Umbilical cord (tissue), 1 donor: ENCODE measurements at regions not wholly inside any gene's neighbourhood (a gene's known extent, or its start where the extent isn't known, plus 50 kb on each side); places are given as distances from the start of the nearest gene placed in this dataset.

Experiments
- DNase-seq: peaks from one replicate; pipeline ENCODE4 v3.0.0-alpha.2; 2015; ENCODE audit warnings: low spot score

- no peak for DNase-seq
Measured at GRCh38 chr15:98418122-98418521, 230.2 kb upstream of the IGF1R start.

GRCh38 chr15:98419173-98419780, 229.1 kb upstream of the IGF1R start:
- DNase-seq, result no peak

- DNase-seq, result no peak
Measured at GRCh38 chr15:98420837-98421236, 227.5 kb upstream of the IGF1R start.

GRCh38 chr15:98421419-98422129, 226.8 kb upstream of the IGF1R start:
- peak; percentile 37 for DNase-seq

GRCh38 chr15:98422130-98422478, 226.2 kb upstream of the IGF1R start:
- no peak for DNase-seq

- no peak for DNase-seq
Measured at GRCh38 chr15:98425173-98425572, 223.2 kb upstream of the IGF1R start.

- no peak for DNase-seq
Measured at GRCh38 chr15:98427321-98427720, 221.0 kb upstream of the IGF1R start.

- peak; percentile 68 for DNase-seq
Measured at GRCh38 chr15:98428253-98428989, 219.9 kb upstream of the IGF1R start.

GRCh38 chr15:98431171-98431570, 217.2 kb upstream of the IGF1R start:
- DNase-seq, result no peak

GRCh38 chr15:98433346-98433745, 215.0 kb upstream of the IGF1R start:
- DNase-seq, result no peak

GRCh38 chr15:98433856-98434255, 214.5 kb upstream of the IGF1R start:
- DNase-seq, result no peak

- no peak for DNase-seq
Measured at GRCh38 chr15:98437752-98438151, 210.6 kb upstream of the IGF1R start.

GRCh38 chr15:98438326-98438725, 210.0 kb upstream of the IGF1R start:
- no peak for DNase-seq

- DNase-seq, result no peak
Measured at GRCh38 chr15:98438907-98439306, 209.4 kb upstream of the IGF1R start.

- no peak for DNase-seq
Measured at GRCh38 chr15:98439523-98439942, 208.8 kb upstream of the IGF1R start.

GRCh38 chr15:98440917-98441316, 207.4 kb upstream of the IGF1R start:
- no peak for DNase-seq

GRCh38 chr15:98441599-98441998, 206.7 kb upstream of the IGF1R start:
- no peak for DNase-seq

GRCh38 chr15:98442379-98442833, 205.9 kb upstream of the IGF1R start:
- DNase-seq, result peak; percentile 65

GRCh38 chr15:98442901-98443300, 205.4 kb upstream of the IGF1R start:
- DNase-seq, result no peak

- DNase-seq, result no peak
Measured at GRCh38 chr15:98443526-98443925, 204.8 kb upstream of the IGF1R start.

- DNase-seq, result no peak
Measured at GRCh38 chr15:98444138-98444537, 204.2 kb upstream of the IGF1R start.

GRCh38 chr15:98445315-98445714, 203.0 kb upstream of the IGF1R start:
- no peak for DNase-seq

- DNase-seq, result no peak
Measured at GRCh38 chr15:98446083-98446482, 202.3 kb upstream of the IGF1R start.
